Glomerular visceral epithelial cell (primary cell): ENCODE measurements at regions not wholly inside any gene's neighbourhood (a gene's known extent, or its start where the extent isn't known, plus 50 kb on each side); places are given as distances from the start of the nearest gene placed in this dataset.
"Not testable (repeated sequence)": the region's sequence is repeated elsewhere in the genome, so short reads cannot be mapped to it uniquely, and the experiment has no call there.

ENCODE experiments used
- DNase-seq: peaks from one replicate; pipeline ENCODE4 v3.0.0-alpha.2; 2016; ENCODE audit errors: extremely low spot score

DNA sequence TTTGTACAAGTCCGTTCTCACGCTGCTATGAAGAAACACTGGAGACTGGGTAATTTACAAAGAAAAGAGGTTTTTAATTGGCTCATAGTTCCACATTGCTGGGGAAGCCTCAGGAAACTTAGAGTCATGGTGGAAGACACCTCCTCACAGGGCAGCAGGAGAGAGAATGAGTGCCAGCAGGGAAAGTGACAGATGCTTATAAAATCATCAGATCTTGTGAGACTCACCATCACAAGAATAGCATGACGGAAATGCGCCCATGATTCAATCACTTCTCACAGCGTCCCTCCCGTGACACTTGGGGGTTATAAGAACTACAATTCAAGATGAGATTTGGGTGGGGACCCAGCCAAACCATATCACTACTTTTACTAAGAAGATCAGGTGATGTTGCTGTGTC lies 285.8 kb downstream of the TMX3 start:
- DNase-seq, result no peak

DNA sequence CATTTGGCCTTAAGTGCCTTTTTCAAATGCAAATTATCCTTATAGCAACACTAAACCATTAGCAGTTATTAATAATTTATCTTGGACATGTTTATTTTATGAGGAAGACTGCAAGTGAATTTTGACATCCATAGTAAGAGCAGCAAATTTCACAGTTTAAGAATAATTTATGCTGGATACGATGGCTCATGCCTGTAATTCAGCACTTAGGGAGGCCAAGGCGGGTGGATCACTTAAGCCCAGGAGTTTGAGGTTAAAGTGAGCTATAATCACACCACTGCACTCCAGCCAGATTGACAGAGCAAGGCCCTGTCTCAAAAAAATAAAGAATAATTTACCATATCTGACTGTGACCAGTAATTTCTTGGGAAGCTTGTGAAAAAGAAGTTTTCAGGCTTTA lies 286.2 kb downstream of the TMX3 start:
- peak; percentile 14 for DNase-seq

DNA sequence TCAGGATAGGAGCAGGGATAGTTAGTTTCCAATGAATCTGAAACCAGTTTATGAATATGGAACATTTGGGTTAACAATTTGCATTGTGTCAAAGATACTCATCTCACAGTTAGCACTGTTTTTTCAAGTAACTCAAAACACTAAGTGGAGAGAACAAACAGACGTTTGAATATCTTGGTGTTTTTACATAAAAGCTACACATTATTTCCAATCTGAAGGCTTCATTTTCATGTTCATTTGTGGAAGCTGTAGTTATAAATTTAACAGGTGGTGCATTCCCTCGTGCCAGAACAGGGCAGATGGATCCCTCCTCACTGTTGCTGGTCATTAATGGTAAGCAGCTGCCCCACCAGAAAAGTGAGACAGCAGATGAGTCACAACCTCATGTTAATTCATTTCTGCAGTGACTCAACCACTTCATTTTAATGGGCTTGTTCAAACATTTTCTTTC lies 286.9 kb downstream of the TMX3 start:
- DNase-seq, result peak; percentile 75

DNA sequence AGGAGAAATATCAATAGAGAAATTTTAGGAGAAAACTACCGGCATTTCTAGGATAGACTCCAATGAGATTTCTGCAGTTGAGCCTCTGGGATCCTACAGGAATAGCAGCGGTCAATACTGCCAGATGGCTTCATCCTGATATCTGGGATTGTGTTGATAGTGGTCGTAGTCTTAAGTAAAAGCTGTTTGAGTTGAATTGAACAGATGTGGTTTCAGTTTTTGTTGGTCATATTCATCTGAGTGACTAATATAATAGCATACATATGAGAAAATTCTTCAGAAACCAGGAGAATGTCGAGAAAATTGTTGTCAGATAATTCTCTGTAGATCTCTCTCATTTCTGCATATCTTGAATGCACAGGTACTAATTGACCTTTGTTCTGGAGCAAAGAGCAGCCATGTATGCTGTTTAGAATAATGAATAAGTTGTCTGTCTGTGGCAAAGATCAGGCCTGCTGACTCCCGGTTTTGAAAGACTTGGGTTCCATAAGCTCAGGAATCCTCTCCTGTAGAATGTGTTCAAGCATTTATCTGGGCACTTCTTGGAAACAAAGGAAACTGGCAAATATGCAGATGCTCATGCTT lies 288.1 kb downstream of the TMX3 start:
- no peak for DNase-seq

DNA sequence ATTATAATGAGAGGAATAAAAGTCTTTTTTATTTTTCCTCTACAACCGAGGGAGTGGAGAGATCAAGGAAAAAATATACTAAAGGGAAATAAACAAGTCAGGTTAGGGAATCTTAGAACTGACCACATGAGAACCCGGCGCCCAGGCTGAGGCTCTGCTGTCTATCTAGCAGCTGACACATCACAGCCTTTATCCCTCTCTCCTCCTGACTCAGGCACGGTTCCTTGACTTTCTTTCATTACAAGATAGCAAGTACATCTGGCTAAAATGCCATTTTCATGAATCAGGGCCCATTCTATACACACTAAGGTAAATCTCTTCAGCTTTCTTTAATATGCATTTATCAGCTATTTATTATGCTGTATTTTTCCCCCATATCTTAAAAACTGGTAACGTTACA lies 296.0 kb downstream of the TMX3 start:
- no peak for DNase-seq

DNA sequence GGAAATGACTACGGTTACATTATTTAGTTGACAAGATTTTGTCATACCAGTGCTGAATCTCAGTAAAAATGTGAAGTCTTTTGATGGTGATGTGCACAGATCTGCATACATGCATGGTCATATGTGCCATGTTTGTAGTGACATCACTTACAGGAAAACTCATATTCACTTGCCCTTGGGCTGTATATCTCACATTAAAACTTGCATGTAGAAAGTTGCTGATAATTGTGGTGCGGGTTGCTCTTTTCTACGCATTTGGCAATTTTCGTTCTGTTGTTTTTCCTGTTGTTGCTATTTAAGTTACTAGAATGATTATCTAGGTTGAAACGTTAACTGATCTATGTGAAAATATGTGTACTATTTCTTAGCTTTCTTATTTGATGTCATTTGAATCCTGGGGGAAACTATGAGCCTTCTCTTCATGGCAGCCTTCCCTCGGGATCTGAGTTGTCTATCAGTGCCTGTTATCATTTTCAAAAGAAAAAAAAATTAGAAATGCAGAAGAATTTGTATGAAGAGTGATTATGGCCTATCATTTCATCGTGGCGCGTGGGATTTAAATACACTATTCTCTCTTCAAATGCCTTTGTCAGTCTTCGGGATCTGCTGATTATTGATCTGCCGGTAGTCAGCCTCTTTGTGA lies 296.6 kb downstream of the TMX3 start:
- DNase-seq, result no peak

DNA sequence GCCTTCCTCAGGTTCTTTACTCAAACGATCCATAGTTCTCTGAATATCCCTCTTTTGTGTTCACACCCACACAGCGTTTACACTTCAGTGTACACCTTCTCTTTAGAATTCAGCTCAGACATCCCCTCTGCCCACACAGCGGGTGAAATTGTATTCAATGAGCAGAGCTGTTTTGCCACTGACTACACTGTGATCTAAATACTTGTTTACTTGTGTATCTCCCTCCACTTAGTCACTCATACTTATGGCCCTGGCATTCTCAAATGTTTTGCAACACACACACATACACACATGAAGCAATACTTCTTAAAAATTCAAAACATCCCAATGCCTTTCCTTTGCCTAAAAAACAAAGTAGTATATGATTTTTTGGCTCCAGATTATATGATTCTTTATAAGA lies 297.1 kb downstream of the TMX3 start:
- DNase-seq, result no peak

DNA sequence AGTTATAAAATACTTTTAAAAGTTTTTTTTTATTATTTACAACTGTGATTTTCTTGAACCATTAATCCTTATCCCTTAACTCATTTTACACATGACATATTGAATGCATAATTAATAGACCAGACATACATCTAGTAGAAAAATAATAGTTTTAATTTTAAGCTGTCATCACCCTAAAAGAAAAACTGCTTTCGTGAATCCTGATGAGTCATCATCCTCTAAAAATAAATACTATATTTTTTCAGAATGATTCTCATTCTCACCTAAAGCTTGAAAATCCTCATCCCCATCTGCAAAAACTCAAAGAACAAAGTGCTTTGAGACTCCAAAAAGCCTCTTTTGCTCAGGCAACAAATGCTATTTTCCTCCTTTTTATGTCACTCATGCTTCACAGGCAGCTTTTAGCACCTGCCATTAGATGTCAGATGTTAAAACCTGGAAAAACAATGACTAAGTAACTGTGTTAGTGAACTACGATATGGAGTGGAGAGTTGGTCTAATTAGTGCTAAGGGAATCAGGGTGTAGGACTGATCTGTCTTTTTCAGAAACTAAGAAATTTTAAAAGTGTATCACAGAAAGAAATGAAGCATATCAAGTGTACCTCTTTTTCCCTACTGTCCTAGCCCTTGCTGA lies 297.6 kb downstream of the TMX3 start:
- DNase-seq, result no peak

DNA sequence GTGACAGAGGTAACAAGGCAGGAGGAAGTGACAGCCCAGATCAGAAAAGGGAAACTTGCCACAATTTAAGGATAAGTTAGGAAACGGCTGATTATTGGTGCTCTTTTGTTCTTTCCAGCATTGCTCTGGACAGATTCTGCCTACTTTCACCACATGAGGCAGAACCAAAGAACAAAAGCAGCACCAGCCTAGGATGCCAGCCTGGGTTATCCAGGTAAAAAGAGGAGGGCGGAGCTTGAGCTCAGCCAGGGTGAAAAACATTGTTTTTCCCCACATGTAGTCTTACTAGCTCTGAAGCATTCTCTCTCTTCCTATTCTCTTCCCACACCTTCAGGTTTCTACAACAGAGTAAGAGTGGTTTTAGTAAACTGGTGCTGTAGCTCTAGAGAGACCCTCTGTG lies 300.5 kb downstream of the TMX3 start:
- no peak for DNase-seq

DNA sequence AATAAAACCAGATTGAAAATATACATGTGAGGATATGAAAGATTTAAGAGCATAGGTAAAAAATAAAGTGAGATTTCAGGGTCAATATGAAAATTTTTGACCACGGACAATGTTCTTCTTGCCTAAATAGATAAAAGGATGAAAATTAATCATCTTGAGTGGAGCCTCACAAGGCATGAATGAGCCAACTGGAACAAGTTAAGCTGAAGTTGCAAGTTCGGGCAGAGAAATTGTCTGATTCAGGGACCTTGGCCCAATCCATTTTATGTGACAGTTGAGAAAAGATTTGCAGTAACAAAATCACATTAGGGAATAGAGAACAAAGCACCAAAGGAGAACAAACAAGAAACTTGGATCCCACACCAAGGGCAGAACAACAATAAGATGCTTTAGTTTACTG lies 305.3 kb downstream of the TMX3 start:
- no peak for DNase-seq

DNA sequence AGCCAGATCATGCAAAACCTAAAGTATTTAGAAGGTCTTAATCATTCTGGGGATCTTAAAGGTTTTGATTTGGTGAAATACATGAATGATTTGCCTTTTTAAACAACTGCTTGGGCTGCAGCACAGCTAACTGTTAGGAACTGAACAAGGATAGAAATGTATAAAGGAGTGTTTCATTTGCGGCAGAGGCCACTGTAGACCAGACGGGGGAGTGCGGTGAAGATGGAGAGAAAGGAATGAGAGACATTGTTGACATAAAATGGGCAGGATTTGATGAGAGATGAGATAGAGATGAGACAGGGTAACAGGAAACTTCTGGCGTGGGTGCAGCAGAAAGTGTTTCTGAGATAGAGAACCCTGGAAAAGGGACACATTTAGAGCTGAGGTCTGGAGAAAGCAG lies 308.1 kb downstream of the TMX3 start:
- DNase-seq, result no peak

DNA sequence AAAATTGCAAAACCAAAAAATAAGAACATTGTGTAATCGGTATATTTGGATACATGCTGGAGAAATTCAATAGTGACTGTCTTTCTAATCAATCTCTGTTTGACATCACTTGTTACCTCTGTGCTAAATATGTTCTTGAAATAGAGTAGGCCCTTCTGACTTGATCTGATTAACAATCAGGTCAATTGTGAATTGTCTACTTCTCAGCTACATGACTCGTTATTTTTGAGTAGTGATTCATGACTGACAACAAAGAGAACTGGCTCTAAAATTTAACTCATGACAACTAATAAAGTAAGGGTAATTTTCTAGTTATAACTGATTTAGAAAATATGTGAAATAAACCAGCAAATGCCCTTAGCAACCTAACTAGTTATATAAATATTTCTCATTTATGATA lies 312.1 kb downstream of the TMX3 start:
- DNase-seq, result no peak

DNA sequence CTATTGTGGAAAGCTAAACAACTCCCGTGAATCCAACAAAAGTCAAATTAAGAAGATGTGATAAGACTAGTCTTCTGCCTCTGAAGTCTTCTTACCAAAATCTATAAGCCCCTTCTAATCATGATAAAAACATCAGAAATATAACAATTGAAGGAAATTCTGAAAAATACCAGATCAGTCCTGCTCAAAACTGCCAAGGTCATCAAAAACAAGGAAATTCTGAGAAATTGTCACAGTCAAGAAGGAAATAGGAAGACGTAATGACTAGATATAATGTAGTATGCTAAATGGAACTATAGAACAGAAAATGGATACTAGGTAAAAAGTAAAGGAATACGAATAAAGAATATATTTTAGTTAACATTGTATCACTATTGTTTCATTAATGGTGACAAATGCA lies 314.0 kb downstream of the TMX3 start:
- no peak for DNase-seq

DNA sequence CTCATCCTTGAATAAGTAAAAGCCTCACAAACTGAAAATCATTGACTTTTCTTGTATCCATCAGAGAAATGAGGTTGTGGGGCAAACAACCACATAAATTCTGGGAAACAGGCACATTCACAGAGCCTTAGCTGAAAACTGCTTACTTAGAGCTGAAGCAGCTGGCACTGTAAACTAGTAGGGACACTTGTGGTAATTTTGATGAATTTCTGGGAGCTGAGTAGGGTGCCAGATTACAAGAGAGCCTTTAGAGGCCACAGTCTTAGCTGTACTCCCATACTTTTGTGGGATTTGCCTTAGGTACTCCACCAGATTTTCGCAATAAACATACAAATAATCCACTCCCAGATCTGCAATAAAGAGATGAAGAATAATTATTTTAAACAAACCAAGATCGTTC lies 315.2 kb downstream of the TMX3 start:
- no peak for DNase-seq

DNA sequence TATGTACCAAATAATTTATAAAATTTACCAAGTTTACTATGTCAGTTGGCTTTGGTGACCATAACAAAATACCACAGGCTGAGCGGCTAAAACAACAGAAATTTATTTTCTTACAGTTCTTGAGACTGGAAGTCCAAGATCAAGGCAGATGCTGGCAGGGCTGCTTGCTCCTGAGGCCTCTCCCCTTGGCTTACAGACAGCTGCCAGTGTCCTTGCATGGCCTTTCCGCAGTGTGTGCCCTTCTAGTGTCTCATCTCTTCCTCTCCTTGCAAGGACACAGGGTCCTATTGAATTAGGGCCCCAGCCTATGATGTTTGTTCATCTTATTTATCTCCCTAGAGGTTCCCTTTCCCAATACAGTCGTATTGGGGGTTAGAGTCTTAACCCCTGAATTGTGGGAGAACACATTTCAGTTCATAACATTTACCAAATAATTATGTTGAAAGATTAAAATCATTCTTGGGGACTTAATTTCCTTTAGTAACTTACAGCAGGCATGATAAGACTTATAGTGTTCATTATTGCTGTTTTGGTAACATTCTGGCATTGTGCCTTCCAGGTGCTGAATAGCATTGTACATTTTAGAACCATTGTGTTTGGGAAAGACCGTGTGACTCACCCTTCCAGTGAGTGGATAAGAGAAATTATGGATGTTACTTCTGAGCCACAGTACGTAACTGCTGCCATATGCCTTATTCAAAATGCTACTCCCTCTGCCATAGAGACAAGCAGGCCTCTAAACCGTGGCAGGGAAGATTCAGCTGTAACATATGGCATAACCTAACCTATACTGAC lies 317.5 kb downstream of the TMX3 start:
- DNase-seq, result no peak

DNA sequence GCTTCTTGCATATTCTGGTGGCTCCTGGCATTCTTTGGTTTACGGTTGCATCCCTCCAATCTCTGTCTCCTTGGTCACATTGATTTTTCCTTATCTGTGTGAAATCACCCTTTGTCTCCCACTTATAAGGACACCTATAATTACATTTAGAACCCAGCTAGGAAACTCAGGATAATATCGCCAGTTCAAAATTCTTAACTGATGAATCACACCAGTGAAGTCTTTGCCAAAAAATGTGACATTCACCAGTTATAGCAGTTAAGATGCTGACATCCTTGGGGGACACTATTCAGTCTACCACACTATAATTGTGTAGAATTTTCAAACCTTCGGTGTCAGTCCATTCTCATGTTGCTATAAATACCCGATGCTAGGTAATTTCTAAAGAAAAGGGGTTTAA lies 320.2 kb downstream of the TMX3 start:
- peak; percentile 23 for DNase-seq

DNA sequence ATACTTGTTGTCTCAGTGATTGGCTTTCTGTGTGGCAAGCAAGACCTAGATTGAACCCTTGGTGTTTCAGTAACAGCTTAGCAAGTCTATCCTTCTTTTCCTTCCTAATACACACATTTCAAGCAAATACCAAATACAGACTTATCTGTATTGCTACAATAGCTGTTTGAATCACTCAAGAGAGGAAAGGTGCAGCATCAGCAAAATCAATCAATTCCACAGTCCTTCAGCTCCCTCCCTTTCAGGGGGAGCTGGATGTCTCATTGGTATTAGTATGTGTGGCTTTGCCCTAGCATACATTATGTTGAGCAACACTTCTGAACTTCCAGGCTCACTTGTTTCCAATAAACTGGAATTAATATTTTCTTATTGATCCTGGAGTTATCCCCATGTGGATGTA lies 323.1 kb downstream of the TMX3 start:
- no peak for DNase-seq

DNA sequence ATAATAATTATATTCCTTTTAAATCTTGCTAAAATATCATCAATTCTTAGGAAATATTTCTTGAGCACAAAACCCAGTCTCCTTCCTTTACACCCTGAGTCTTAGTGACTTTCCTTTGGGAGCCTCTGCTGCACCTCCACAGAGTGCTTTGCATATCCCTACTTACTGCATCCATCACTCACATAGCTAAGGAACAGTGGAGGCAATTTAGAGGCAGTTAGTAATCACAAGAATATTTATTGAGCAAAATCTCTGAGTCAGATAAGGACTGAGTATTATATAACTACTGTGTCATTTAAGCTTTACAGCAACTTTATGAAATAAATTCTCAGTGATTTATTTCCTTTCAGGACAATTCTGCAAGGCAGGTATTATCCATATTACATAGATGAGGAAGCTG lies 327.7 kb downstream of the TMX3 start:
- no peak for DNase-seq

DNA sequence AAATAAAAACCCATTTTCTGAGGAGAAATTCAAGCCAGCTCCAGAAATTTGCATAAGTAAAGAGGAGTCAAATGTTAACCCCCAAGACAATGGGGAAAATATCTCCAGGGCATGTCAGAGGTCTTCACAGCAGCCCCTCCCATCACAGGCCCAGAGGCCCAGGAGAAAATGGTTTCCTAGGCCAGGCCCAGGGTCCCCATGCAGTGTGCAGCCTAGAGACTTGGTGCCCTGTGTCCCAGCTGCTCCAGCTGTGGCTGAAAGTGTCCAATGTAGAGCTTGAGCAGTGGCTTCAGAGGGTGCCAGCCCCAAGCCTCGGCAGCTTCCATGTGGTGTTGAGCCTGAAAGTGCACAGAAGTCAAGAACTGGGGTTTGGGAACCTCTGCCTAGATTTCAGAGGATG lies 330.9 kb downstream of the TMX3 start:
- DNase-seq, result not testable (repeated sequence)

DNA sequence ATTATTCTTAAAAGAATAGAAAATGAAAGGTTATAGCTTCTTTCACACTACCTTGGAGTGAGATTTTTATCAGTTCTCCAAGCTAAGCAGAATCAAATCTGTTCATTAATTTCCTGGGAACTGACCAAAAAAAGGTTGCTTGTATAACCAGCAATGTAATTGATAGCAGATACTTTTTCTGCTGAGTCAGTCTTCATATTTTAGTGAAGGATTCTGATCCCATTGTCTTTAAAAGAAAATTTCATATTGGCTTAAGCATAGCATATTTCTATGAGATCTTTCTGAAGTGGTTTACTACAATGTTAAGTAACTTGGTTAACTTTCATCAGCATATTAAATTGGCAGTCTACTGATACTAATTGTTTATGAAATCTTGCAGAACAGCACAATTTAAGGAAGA lies 338.0 kb downstream of the TMX3 start:
- DNase-seq, result no peak

DNA sequence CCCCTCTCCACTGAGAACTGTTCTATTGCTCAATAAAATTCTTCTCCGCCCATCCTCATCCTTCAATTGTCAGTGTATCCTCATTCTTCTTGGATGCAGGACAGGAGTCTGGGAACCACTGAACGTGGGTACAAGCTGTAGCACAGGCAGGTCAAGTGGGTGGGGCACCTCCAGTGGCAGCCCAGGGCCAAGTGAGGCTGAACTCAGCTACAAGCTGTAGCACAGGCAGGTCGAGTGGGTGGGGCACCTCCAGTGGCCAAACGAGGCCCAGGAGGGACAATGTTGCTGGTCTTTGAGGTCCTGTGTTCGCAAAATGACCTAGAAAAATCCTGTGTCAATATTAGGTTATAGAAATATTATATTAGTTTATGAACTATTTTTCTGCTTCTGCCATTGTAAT lies 352.0 kb downstream of the TMX3 start:
- no peak for DNase-seq

DNA sequence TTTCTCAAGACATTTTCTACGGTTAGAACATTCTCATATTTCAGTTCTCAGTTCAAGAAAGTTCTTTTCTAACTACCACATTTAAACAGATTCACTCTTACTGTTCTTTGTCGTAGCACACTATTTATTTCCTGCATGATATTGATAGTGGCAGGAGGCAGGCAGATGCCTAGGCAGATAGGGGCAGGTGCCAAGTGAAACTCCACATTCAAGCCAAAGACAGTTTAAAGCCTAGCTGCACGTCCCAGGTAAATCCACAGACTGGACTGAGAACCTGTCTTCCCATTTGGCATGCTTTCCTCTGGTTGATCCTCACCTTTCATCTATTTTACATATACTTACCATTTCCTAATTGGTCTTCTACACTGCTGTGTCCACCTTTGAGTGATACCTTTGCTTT lies 359.3 kb downstream of the TMX3 start:
- no peak for DNase-seq

DNA sequence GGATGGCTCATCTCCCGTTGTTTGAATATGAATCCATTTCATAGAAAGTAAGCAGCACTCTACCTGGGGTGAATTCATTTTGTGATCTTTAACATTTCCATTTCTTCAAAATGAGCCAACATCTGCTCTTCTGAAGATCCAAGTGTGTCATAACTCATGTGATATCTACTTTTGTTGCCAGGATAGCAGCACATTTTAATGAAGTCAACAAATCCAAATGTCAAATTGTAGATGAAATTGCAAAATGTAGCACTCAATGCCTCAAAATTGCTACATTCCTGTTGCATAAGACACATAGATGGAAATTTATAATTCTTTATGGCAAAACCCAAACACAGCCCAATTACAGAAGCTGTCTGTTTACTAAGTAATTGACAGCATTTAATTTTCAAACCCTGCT lies 360.7 kb downstream of the TMX3 start:
- DNase-seq, result no peak
